Panc1 (cell line): ENCODE measurements at regions not wholly inside any gene's neighbourhood (a gene's known extent, or its start where the extent isn't known, plus 50 kb on each side); places are given as distances from the start of the nearest gene placed in this dataset.

Experiments used
- ATAC-seq: fragments of 200-7000 bp; cut with Tn5 transposase; 2 replicates; pipeline ENCODE4 v1.9.1; 2020; ENCODE audit warnings: mild to moderate bottlenecking, moderate library complexity
- BruUV-seq: library from RNA; stranded (reverse); fragments of 400-500 nt; replicated peaks from 2 replicates; lab custom pipeline; 2021; lab: Mats Ljungman, UMichigan
- CTCF ChIA-PET: fragments of 300-600 bp; sonication (Branson Sonifier 250); formaldehyde crosslinking; loops from one replicate; lab custom pipeline; 2022; ENCODE audit warnings: antibody characterized with exemption; lab: Charles Lee
- POLR2A ChIA-PET: fragments of 300-600 bp; sonication (Branson Sonifier 250); formaldehyde crosslinking; loops from one replicate; lab custom pipeline; 2022; ENCODE audit warnings: antibody characterized with exemption; lab: Charles Lee
- DNase-seq: peaks from one replicate; pipeline ENCODE4 v3.0.0-alpha.2; 2010; ENCODE audit warnings: low read depth, low spot score
- H3K27ac ChIP-seq: 2 replicates; pipeline ENCODE4 v1.5.1; 2011; ENCODE audit warnings: mild to moderate bottlenecking, low read length, inconsistent platforms
- H3K27me3 ChIP-seq: fragments of 200-500 bp; sonication (Bioruptor generic); 2 replicates; pipeline ENCODE4 v1.6.0; 2014; ENCODE audit warnings: low read length, inconsistent platforms; ENCODE audit not compliant: control insufficient read depth, insufficient read depth
- H3K36me3 ChIP-seq: fragments of 200-500 bp; sonication (Bioruptor generic); 2 replicates; pipeline ENCODE4 v1.5.1; 2014; ENCODE audit warnings: inconsistent platforms, mild to moderate bottlenecking, low read length, moderate library complexity; ENCODE audit not compliant: control insufficient read depth, insufficient read depth
- H3K4me1 ChIP-seq: 2 replicates; pipeline ENCODE4 v1.5.1; 2011; ENCODE audit warnings: inconsistent platforms, mild to moderate bottlenecking, low read length, moderate library complexity; ENCODE audit not compliant: control insufficient read depth, insufficient read depth
- H3K4me3 ChIP-seq, 2 experiments: 2 replicates each; pipeline ENCODE4 v1.5.1; 2011 to 2012; ENCODE audit warnings: low read depth in 2 of 2, low read length in 2 of 2, mild to moderate bottlenecking in 2 of 2, inconsistent platforms in 1 of 2, moderate library complexity in 1 of 2
- H3K9me3 ChIP-seq: fragments of 200-500 bp; sonication (Bioruptor generic); 2 replicates; pipeline ENCODE4 v1.5.1; 2014; ENCODE audit warnings: low read depth, mild to moderate bottlenecking, inconsistent platforms, low read length, moderate library complexity; ENCODE audit not compliant: control insufficient read depth, insufficient read depth
- CTCF ChIP-seq: fragments of 450-650 bp; IDR thresholded peaks from 2 replicates; pipeline ENCODE4 v1.5.1; 2017; ENCODE audit warnings: mild to moderate bottlenecking
- POLR2AphosphoS5 ChIP-seq: IDR thresholded peaks from 2 replicates; pipeline ENCODE4 v1.6.1; 2012; ENCODE audit warnings: mild to moderate bottlenecking, low read depth, low read length, moderate library complexity
- REST ChIP-seq, 2 experiments: IDR thresholded peaks; 2 replicates each; pipeline ENCODE4 v1.6.1; 2011 to 2012; ENCODE audit warnings: low read depth in 2 of 2, control low read depth in 1 of 2, low read length in 1 of 2, mild to moderate bottlenecking in 1 of 2, moderate library complexity in 1 of 2; ENCODE audit not compliant: insufficient read depth in 1 of 2
- SIN3A ChIP-seq: IDR thresholded peaks from 2 replicates; pipeline ENCODE4 v1.6.1; 2012; ENCODE audit warnings: low read depth, mild to moderate bottlenecking, low read length, moderate library complexity, borderline replicate concordance; ENCODE audit not compliant: insufficient read depth
- TCF7L2 ChIP-seq: IDR thresholded peaks from 2 replicates; pipeline ENCODE4 v1.6.1; 2011; ENCODE audit warnings: mild to moderate bottlenecking, low read depth, low read length, inconsistent platforms
- in situ Hi-C: cut with HindIII; loops from 2 replicates; pipeline ENCODE4 v1.10.0; 2016; ENCODE audit warnings: low sequenced_read_pairs, low pct_unique_long_range_greater_than_20kb
- intact Hi-C: fragments of 100-400 bp; cut with micrococcal nuclease; formaldehyde crosslinking; loops from one replicate; pipeline ENCODE4 v1.10.0; 2022; ENCODE audit not compliant: unreplicated experiment

- in situ Hi-C loops, result no loop called here
- no peak for DNase-seq
- no TSS peak for BruUV-seq
- no peaks in the 10 kb centered on the region for H3K27me3 ChIP-seq
- ChIA-PET POLR2A (no interaction called here), CTCF (no interaction called here)
- no peaks in the 10 kb centered on the region for H3K9me3 ChIP-seq
- intact Hi-C loops, result no loop called here
- no peak overlapping the region for H3K27ac ChIP-seq
- H3K36me3 ChIP-seq, result no peaks in the 10 kb centered on the region
- no peak for ATAC-seq
- H3K4me1 ChIP-seq, result no peaks in the 10 kb centered on the region
- no peak for TF ChIP-seq SIN3A
- TF ChIP-seq TCF7L2, result no peak
- no peak for TF ChIP-seq POLR2AphosphoS5
- no peak for TF ChIP-seq REST (IDR thresholded peaks at IDR 0.05; ENCODE audit: insufficient read depth in 1 of 2, low read depth in 2 of 2, low read length in 1 of 2)
- TF ChIP-seq CTCF, result no peak
- H3K4me3 ChIP-seq, result no peak overlapping the region
These were observed 400.4 kb upstream of the LRRTM4 start for GRCh38 chr2:77922567-77922966.

- CTCF ChIA-PET, result no interaction called here
- TF ChIP-seq CTCF, result no peak
- no peak for TF ChIP-seq TCF7L2
- TF ChIP-seq REST (IDR thresholded peaks at IDR 0.05; ENCODE audit: insufficient read depth in 1 of 2, low read depth in 2 of 2, low read length in 1 of 2), result no peak
- TF ChIP-seq SIN3A, result no peak
- TF ChIP-seq POLR2AphosphoS5, result no peak
These were observed 415.2 kb upstream of the LRRTM4 start for GRCh38 chr2:77937366-77937765.

More at GRCh38 chr2:77937366-77937765, 415.2 kb upstream of the LRRTM4 start:
- ATAC-seq (no peak), DNase-seq (no peak)
- POLR2A ChIA-PET, result no interaction called here
- no peaks in the 10 kb centered on the region for H3K4me1 ChIP-seq
- H3K4me3 ChIP-seq, result no peak overlapping the region
- no peaks in the 10 kb centered on the region for H3K36me3 ChIP-seq
- no peaks in the 10 kb centered on the region for H3K9me3 ChIP-seq
- no peaks in the 10 kb centered on the region for H3K27me3 ChIP-seq
- in situ Hi-C loops, result no loop called here
- BruUV-seq, result no TSS peak
- intact Hi-C loops, result no loop called here
- no peak overlapping the region for H3K27ac ChIP-seq
